ENCODE measurements at regions not wholly inside any gene's neighbourhood (a gene's known extent, or its start where the extent isn't known, plus 50 kb on each side); places are given as distances from the start of the nearest gene placed in this dataset.

- TF ChIP-seq POLR2AphosphoS5 (IDR thresholded peaks at IDR 0.05): no peak
- TF ChIP-seq CTCF (IDR thresholded peaks at IDR 0.05): no peak
- no peak for TF ChIP-seq POLR2A (IDR thresholded peaks at IDR 0.05)
- no peak for TF ChIP-seq EP300 (IDR thresholded peaks at IDR 0.05)
Measured at GRCh38 chr13:31957772-31958171, 73.8 kb upstream of the FRY start.

All from stomach (tissue), 4 donors.